IMR-90 (cell line): ENCODE measurements at regions not wholly inside any gene's neighbourhood (a gene's known extent, or its start where the extent isn't known, plus 50 kb on each side); places are given as distances from the start of the nearest gene placed in this dataset.

Experiments
- ATAC-seq: fragments of 200-7000 bp; cut with Tn5 transposase; 2 replicates; pipeline ENCODE4 v1.9.1; 2020; ENCODE audit warnings: low read depth, mild to moderate bottlenecking, moderate library complexity
- BruUV-seq: library from RNA; stranded (reverse); fragments of 400-500 nt; replicated peaks from 2 replicates; lab custom pipeline; 2021; lab: Mats Ljungman, UMichigan
- CTCF ChIA-PET: fragments of 300-600 bp; formaldehyde crosslinking; extraction: SDS; loops from one replicate; lab custom pipeline; 2021; ENCODE audit warnings: antibody characterized with exemption; lab: Yijun Ruan, JAX
- POLR2A ChIA-PET: fragments of 300-600 bp; sonication (Branson Sonifier 250); formaldehyde crosslinking; loops from one replicate; lab custom pipeline; 2022; ENCODE audit warnings: antibody characterized with exemption; ENCODE audit not compliant: unreplicated experiment; lab: Charles Lee
- DNase-seq: peaks from one replicate; pipeline ENCODE4 v3.0.0; 2013
- H2AFZ ChIP-seq: replicated peaks from 2 replicates; pipeline ENCODE3; 2013; ENCODE audit warnings: low read length, mild to moderate bottlenecking; ENCODE audit not compliant: poor library complexity
- H2AK5ac ChIP-seq: 2 replicates; pipeline ENCODE4 v1.6.1; 2013; ENCODE audit warnings: low read depth, low read length, inconsistent platforms
- H2AK9ac ChIP-seq: replicated peaks from 2 replicates; pipeline ENCODE3; 2013; ENCODE audit warnings: mild to moderate bottlenecking, low read depth, low read length, moderate library complexity; ENCODE audit not compliant: poor library complexity
- H2BK120ac ChIP-seq: 2 replicates; pipeline ENCODE4 v1.6.1; 2013; ENCODE audit warnings: low read depth, low read length, inconsistent platforms
- H2BK15ac ChIP-seq: 3 replicates; pipeline ENCODE4 v1.6.1; 2013; ENCODE audit warnings: low read depth, low read length, inconsistent platforms
- H2BK20ac ChIP-seq: 2 replicates; pipeline ENCODE4 v1.6.1; 2013; ENCODE audit warnings: low read depth, mild to moderate bottlenecking, inconsistent platforms, low read length, moderate library complexity
- H2BK5ac ChIP-seq: 2 replicates; pipeline ENCODE4 v1.6.1; 2013; ENCODE audit warnings: mild to moderate bottlenecking, low read depth, low read length, inconsistent platforms; ENCODE audit not compliant: poor library complexity, severe bottlenecking
- H3K14ac ChIP-seq: replicated peaks from 2 replicates; pipeline ENCODE4 v1.6.1; 2013; ENCODE audit warnings: low read depth, low read length, inconsistent platforms
- H3K18ac ChIP-seq: 2 replicates; pipeline ENCODE4 v1.6.1; 2013; ENCODE audit warnings: low read depth, low read length, control low read depth
- H3K23ac ChIP-seq: 2 replicates; pipeline ENCODE4 v1.6.1; 2013; ENCODE audit warnings: low read depth, low read length, inconsistent platforms
- H3K27ac ChIP-seq: 2 replicates; pipeline ENCODE4 v1.5.1; 2013; ENCODE audit warnings: mild to moderate bottlenecking, control low read depth, low read length; ENCODE audit not compliant: insufficient read depth
- H3K27me3 ChIP-seq: 2 replicates; pipeline ENCODE4 v1.6.1; 2013; ENCODE audit warnings: low read length; ENCODE audit not compliant: control insufficient read depth, insufficient read depth
- H3K36me3 ChIP-seq: 2 replicates; pipeline ENCODE4 v1.6.1; 2013; ENCODE audit warnings: low read length, mixed read lengths; ENCODE audit not compliant: control insufficient read depth, insufficient read depth
- H3K4ac ChIP-seq: 2 replicates; pipeline ENCODE4 v1.6.1; 2013; ENCODE audit warnings: low read depth, low read length, inconsistent platforms
- H3K4me1 ChIP-seq: 2 replicates; pipeline ENCODE4 v1.6.1; 2013; ENCODE audit warnings: low read length, mixed read lengths; ENCODE audit not compliant: control insufficient read depth, insufficient read depth
- H3K4me2 ChIP-seq: 2 replicates; pipeline ENCODE4 v1.6.1; 2013; ENCODE audit warnings: low read depth, mild to moderate bottlenecking, control low read depth, low read length, moderate library complexity
- H3K4me3 ChIP-seq: 2 replicates; pipeline ENCODE4 v1.5.1; 2013; ENCODE audit warnings: low read depth, mild to moderate bottlenecking, control low read depth, low read length, moderate library complexity; ENCODE audit not compliant: insufficient read depth
- H3K56ac ChIP-seq: 2 replicates; pipeline ENCODE4 v1.6.1; 2013; ENCODE audit warnings: low read length, inconsistent platforms; ENCODE audit not compliant: insufficient read depth; ENCODE audit errors: extremely low read depth
- H3K79me1 ChIP-seq, 2 experiments: 2 replicates each; pipeline ENCODE4 v1.6.1; 2013; ENCODE audit warnings: low read length in 2 of 2, inconsistent platforms in 1 of 2, low read depth in 1 of 2
- H3K9ac ChIP-seq: 2 replicates; pipeline ENCODE4 v1.6.1; 2013; ENCODE audit warnings: low read depth, low read length, control low read depth
- H3K9me1 ChIP-seq: 2 replicates; pipeline ENCODE4 v1.6.1; 2013; ENCODE audit warnings: low read length, inconsistent platforms; ENCODE audit not compliant: insufficient read depth
- H3K9me3 ChIP-seq: 2 replicates; pipeline ENCODE4 v1.6.1; 2013; ENCODE audit warnings: low read length; ENCODE audit not compliant: control insufficient read depth, insufficient read depth
- H4K20me1 ChIP-seq: 2 replicates; pipeline ENCODE4 v1.6.1; 2013; ENCODE audit warnings: low read length, inconsistent platforms; ENCODE audit not compliant: insufficient read depth
- H4K5ac ChIP-seq: 2 replicates; pipeline ENCODE4 v1.6.1; 2013; ENCODE audit warnings: mild to moderate bottlenecking, low read depth, low read length, control low read depth
- H4K8ac ChIP-seq, 2 experiments: 2 replicates each; pipeline ENCODE4 v1.6.1; 2013; ENCODE audit warnings: low read depth in 2 of 2, low read length in 2 of 2, control low read depth in 1 of 2, inconsistent platforms in 1 of 2
- H4K91ac ChIP-seq: 2 replicates; pipeline ENCODE4 v1.6.1; 2013; ENCODE audit warnings: low read depth, low read length, inconsistent platforms; ENCODE audit not compliant: insufficient read depth
- BHLHE40 ChIP-seq: fragments of 150-350 bp; IDR thresholded peaks from 2 replicates; pipeline ENCODE4 v1.6.1; 2016; ENCODE audit warnings: mild to moderate bottlenecking, low read depth, low read length
- CEBPB ChIP-seq: IDR thresholded peaks from 2 replicates; pipeline ENCODE4 v1.6.1; 2012; ENCODE audit warnings: low read depth, low read length, improper control_type of control experiment
- CHD1 ChIP-seq: IDR thresholded peaks from 2 replicates; pipeline ENCODE4 v1.6.1; 2012; ENCODE audit warnings: low read depth, low read length, improper control_type of control experiment
- CTCF ChIP-seq: conservative IDR thresholded peaks from 2 replicates; pipeline ENCODE4 v1.5.1; 2012; ENCODE audit warnings: mild to moderate bottlenecking, low read depth, low read length, improper control_type of control experiment
- FOS ChIP-seq: fragments of 150-350 bp; IDR thresholded peaks from 2 replicates; pipeline ENCODE4 v1.6.1; 2016; ENCODE audit warnings: low read depth, low read length
- MAFK ChIP-seq: IDR thresholded peaks from 2 replicates; pipeline ENCODE4 v1.6.1; 2012; ENCODE audit warnings: low read depth, low read length, improper control_type of control experiment
- MAZ ChIP-seq: IDR thresholded peaks from 2 replicates; pipeline ENCODE4 v1.6.1; 2012; ENCODE audit warnings: low read depth, mild to moderate bottlenecking, low read length, improper control_type of control experiment, moderate library complexity, borderline replicate concordance
- MXI1 ChIP-seq: IDR thresholded peaks from 2 replicates; pipeline ENCODE4 v1.6.1; 2012; ENCODE audit warnings: low read depth, mild to moderate bottlenecking, low read length, moderate library complexity, borderline replicate concordance
- NFE2L2 ChIP-seq: fragments of 150-350 bp; IDR thresholded peaks from 2 replicates; pipeline ENCODE4 v1.6.1; 2016; ENCODE audit warnings: low read depth, mild to moderate bottlenecking, low read length
- POLR2A ChIP-seq: IDR thresholded peaks from 2 replicates; pipeline ENCODE4 v1.6.1; 2012; ENCODE audit warnings: mild to moderate bottlenecking, low read depth, low read length
- RAD21 ChIP-seq: IDR thresholded peaks from 2 replicates; pipeline ENCODE4 v1.6.1; 2012; ENCODE audit warnings: low read length, improper control_type of control experiment
- RCOR1 ChIP-seq: IDR thresholded peaks from 2 replicates; pipeline ENCODE4 v1.6.1; 2012; ENCODE audit warnings: mild to moderate bottlenecking, low read length, improper control_type of control experiment; ENCODE audit not compliant: insufficient replicate concordance
- RFX5 ChIP-seq: IDR thresholded peaks from 2 replicates; pipeline ENCODE4 v1.8.0; 2012; ENCODE audit warnings: low read depth, mild to moderate bottlenecking, low read length, moderate library complexity
- SMC3 ChIP-seq: fragments of 150-350 bp; IDR thresholded peaks from 2 replicates; pipeline ENCODE4 v1.6.1; 2016; ENCODE audit warnings: low read depth, mild to moderate bottlenecking, antibody characterized with exemption, low read length, moderate library complexity
- USF2 ChIP-seq: fragments of 150-350 bp; IDR thresholded peaks from 2 replicates; pipeline ENCODE4 v1.6.1; 2017; ENCODE audit warnings: mild to moderate bottlenecking, antibody characterized with exemption, low read length, low read depth
- WGBS, 2 experiments: methylation state at CpG; one replicate each; pipeline versions ENCODE4 v1.1.5 to v1.1.7; 2013; ENCODE audit warnings: missing lambda C conversion rate in 2 of 2; ENCODE audit not compliant: insufficient read length in 1 of 2; ENCODE audit errors: extremely low coverage in 2 of 2; 5-methylcytosine and 5-hydroxymethylcytosine counted together
- dilution Hi-C: fragments of 300-500 bp; cut with HindIII; formaldehyde crosslinking; loops from one replicate; pipeline ENCODE4 v1.14.3; 2018; ENCODE audit warnings: low sequenced_read_pairs; ENCODE audit not compliant: unreplicated experiment
- in situ Hi-C: fragments of 300-500 bp; cut with MboI; formaldehyde crosslinking; loops from 3 replicates; pipeline ENCODE4 v1.14.3; 2019; ENCODE audit warnings: low sequenced_read_pairs, inconsistent platforms, mixed read lengths
- intact Hi-C: fragments of 100-400 bp; cut with micrococcal nuclease; formaldehyde crosslinking; loops from 2 replicates; pipeline ENCODE4 v1.10.0; 2022

DNA sequence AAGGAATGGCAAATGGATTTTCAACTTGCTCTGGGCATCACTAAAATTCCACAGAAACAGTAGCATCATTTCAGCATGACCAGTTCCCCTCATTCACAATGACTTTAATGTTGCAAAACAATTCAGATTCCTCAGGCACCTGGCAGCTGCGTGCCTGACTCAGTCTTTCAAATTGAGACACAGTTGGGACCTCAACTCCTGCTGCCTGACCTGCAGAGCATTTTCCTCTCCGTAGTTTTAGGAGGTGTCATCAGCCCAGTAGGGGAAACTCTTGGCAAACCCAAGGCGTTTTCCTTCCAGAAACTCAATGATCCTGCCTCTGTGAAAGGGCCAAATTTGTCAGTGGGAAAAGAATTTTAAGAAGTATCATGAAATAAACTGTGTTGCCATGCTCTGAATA, 388.9 kb downstream of the SPRY1 start:
- WGBS, 2 experiments, result 20% methylated on average over 1 of the region's 3 CpGs; no CpG with 5 or more reads in 1 of the 2 experiments
- Histone ChIP-seq H3K36me3 (no peaks in the 10 kb centered on the region), H3K27me3 (no peaks in the 10 kb centered on the region), H2BK5ac (peak overlapping the region; percentile 96), H4K8ac (peak overlapping the region in 1 of 2 experiments; percentile 16; a peak in 2 of 4 replicates), H3K79me1 (no peaks in the 10 kb centered on the region), H2AFZ (peak overlapping the region; percentile 35), H4K91ac (peak overlapping the region; percentile 15; the same call in 1 of the 2 replicates), H3K4me2 (no peak overlapping the region), H3K23ac (no peak overlapping the region), H3K4me3 (no peak overlapping the region), H3K9me1 (peaks cover 9% of the 10 kb centered on the region), H3K9me3 (no peaks in the 10 kb centered on the region), H2AK9ac (no peak overlapping the region), H3K9ac (no peak overlapping the region), H2BK120ac (peak overlapping the region; percentile 81), H2AK5ac (no peak overlapping the region), H3K14ac (peak overlapping the region; percentile 3; the same call in 1 of the 2 replicates), H4K20me1 (no peaks in the 10 kb centered on the region), H3K4me1 (peaks cover 21% of the 10 kb centered on the region), H3K4ac (peak overlapping the region; percentile 9; the same call in 1 of the 2 replicates), H4K5ac (peak overlapping the region; percentile 1; the same call in 1 of the 2 replicates), H2BK20ac (peak overlapping the region; percentile 40; the same call in 1 of the 2 replicates), H3K27ac (peak overlapping the region; percentile 49; the same call in 1 of the 2 replicates), H2BK15ac (peak overlapping the region; percentile 16; the same call in 1 of the 3 replicates), H3K56ac (no peak overlapping the region), H3K18ac (peak overlapping the region; percentile 67)
- intact Hi-C loops (loop anchor here (2.0 kb wide), 2 partner anchors 47 to 85 kb away; no protein-coding TSS in a partner anchor), dilution Hi-C loops (no loop called here), in situ Hi-C loops (no loop called here)
- ATAC-seq (peak; percentile 16), DNase-seq (peak; percentile 96)
- ChIA-PET POLR2A (no interaction called here), CTCF (no interaction called here)
- no TSS peak for BruUV-seq
- no peak for TF ChIP-seq FOS
- TF ChIP-seq MXI1, result no peak
- TF ChIP-seq USF2, result no peak
- TF ChIP-seq CTCF, result no peak
- peak; percentile 74; the same call in 1 of the 2 replicates for TF ChIP-seq BHLHE40
- TF ChIP-seq NFE2L2, result no peak
- no peak for TF ChIP-seq RAD21
- no peak for TF ChIP-seq RFX5
- TF ChIP-seq POLR2A, result no peak
- TF ChIP-seq MAZ, result no peak
- no peak for TF ChIP-seq CHD1
- no peak for TF ChIP-seq RCOR1
- peak; percentile 88 for TF ChIP-seq CEBPB
- TF ChIP-seq SMC3, result 0 out of 2 replicates have a peak, but pooled peaks have one; percentile 4
- no peak for TF ChIP-seq MAFK
